NB4 (cell line): ENCODE measurements at regions not wholly inside any gene's neighbourhood (a gene's known extent, or its start where the extent isn't known, plus 50 kb on each side); places are given as distances from the start of the nearest gene placed in this dataset.

Experiments used
- DNase-seq: peaks from one replicate; pipeline ENCODE4 v3.0.0; 2010; ENCODE audit warnings: low read depth
- H3K4me3 ChIP-seq: one replicate; pipeline ENCODE4 v1.5.1; 2011; ENCODE audit warnings: mild to moderate bottlenecking, low read depth, low read length, moderate library complexity
- CTCF ChIP-seq: IDR thresholded peaks from one replicate; pipeline ENCODE4 v1.5.1; 2012; ENCODE audit warnings: low read depth, low read length
- MAX ChIP-seq: IDR thresholded peaks from 2 replicates; pipeline ENCODE4 v1.6.1; 2011; ENCODE audit warnings: low read depth, low read length
- MYC ChIP-seq: IDR thresholded peaks from 2 replicates; pipeline ENCODE4 v1.6.1; 2011; ENCODE audit warnings: low read depth, low read length
- POLR2A ChIP-seq: IDR thresholded peaks from 2 replicates; pipeline ENCODE4 v1.6.1; 2011; ENCODE audit warnings: mild to moderate bottlenecking; ENCODE audit not compliant: insufficient read length; ENCODE audit errors: extremely low read depth

- TF ChIP-seq MYC (no peak), CTCF (no peak), POLR2A (no peak), MAX (no peak)
- DNase-seq = no peak
- H3K4me3 ChIP-seq = no peak overlapping the region
These were observed 139.0 kb upstream of the GRIN3A start for GRCh38 chr9:101877439-101877838.

GRCh38 chr9:101861472-101861871 is 123.0 kb upstream of the GRIN3A start:
- no peak for DNase-seq
- TF ChIP-seq MAX = no peak
- no peak for TF ChIP-seq CTCF
- TF ChIP-seq MYC = no peak
- TF ChIP-seq POLR2A = no peak
- no peak overlapping the region for H3K4me3 ChIP-seq

- TF ChIP-seq MAX (no peak), CTCF (no peak), MYC (no peak), POLR2A (no peak)
- no peak for DNase-seq
- H3K4me3 ChIP-seq = no peak overlapping the region
These were observed 122.5 kb upstream of the GRIN3A start for GRCh38 chr9:101860920-101861319.

GRCh38 chr9:101859620-101860019 is 121.2 kb upstream of the GRIN3A start:
- no peak for DNase-seq
- H3K4me3 ChIP-seq = no peak overlapping the region
- no peak for TF ChIP-seq MAX

GRCh38 chr9:101858026-101858425 is 119.6 kb upstream of the GRIN3A start:
- no peak for DNase-seq
- no peak overlapping the region for H3K4me3 ChIP-seq
- TF ChIP-seq MYC (no peak), POLR2A (no peak), MAX (no peak), CTCF (no peak)

- TF ChIP-seq MAX (no peak), POLR2A (no peak), MYC (no peak), CTCF (no peak)
- no peak for DNase-seq
- H3K4me3 ChIP-seq = no peak overlapping the region
These were observed 110.8 kb upstream of the GRIN3A start for GRCh38 chr9:101849102-101849707.
